Keratinocyte (primary cell): ENCODE measurements at regions not wholly inside any gene's neighbourhood (a gene's known extent, or its start where the extent isn't known, plus 50 kb on each side); places are given as distances from the start of the nearest gene placed in this dataset.

ENCODE experiments used
- EZH2 ChIP-seq: IDR thresholded peaks from one replicate; pipeline ENCODE4 v1.6.1; 2012; ENCODE audit warnings: inconsistent platforms, mild to moderate bottlenecking, low read length, moderate library complexity
- TF ChIP-seq, protein P1 (sequence below), 3 experiments: IDR thresholded peaks in 1 of 3; conservative IDR thresholded peaks in 1 of 3; optimal IDR thresholded peaks in 1 of 3; 2 replicates in 2 of 3; 3 replicates in 1 of 3; pipeline versions ENCODE3 to v1.5.1; 2011; ENCODE audit warnings: low read length in 3 of 3, mild to moderate bottlenecking in 3 of 3, moderate library complexity in 2 of 3, control low read depth in 1 of 3, inconsistent platforms in 1 of 3; ENCODE audit not compliant: insufficient read depth in 2 of 3; ENCODE audit errors: extremely low read depth in 1 of 3

- TF ChIP-seq, protein P1, sequence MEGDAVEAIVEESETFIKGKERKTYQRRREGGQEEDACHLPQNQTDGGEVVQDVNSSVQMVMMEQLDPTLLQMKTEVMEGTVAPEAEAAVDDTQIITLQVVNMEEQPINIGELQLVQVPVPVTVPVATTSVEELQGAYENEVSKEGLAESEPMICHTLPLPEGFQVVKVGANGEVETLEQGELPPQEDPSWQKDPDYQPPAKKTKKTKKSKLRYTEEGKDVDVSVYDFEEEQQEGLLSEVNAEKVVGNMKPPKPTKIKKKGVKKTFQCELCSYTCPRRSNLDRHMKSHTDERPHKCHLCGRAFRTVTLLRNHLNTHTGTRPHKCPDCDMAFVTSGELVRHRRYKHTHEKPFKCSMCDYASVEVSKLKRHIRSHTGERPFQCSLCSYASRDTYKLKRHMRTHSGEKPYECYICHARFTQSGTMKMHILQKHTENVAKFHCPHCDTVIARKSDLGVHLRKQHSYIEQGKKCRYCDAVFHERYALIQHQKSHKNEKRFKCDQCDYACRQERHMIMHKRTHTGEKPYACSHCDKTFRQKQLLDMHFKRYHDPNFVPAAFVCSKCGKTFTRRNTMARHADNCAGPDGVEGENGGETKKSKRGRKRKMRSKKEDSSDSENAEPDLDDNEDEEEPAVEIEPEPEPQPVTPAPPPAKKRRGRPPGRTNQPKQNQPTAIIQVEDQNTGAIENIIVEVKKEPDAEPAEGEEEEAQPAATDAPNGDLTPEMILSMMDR (optimal IDR thresholded peaks at IDR 0.05 in 1 of 3, IDR thresholded peaks at IDR 0.05 in 1 of 3, conservative IDR thresholded peaks at IDR 0.05 in 1 of 3; ENCODE audit: extremely low read depth in 1 of 3, insufficient read depth in 2 of 3, low read length in 3 of 3): no peak
- TF ChIP-seq EZH2: no peak
Measured at GRCh38 chr10:85012305-85012704, 683.9 kb downstream of the CCSER2 start.
